ENCODE measurements at regions not wholly inside any gene's neighbourhood (a gene's known extent, or its start where the extent isn't known, plus 50 kb on each side); places are given as distances from the start of the nearest gene placed in this dataset.

DNA sequence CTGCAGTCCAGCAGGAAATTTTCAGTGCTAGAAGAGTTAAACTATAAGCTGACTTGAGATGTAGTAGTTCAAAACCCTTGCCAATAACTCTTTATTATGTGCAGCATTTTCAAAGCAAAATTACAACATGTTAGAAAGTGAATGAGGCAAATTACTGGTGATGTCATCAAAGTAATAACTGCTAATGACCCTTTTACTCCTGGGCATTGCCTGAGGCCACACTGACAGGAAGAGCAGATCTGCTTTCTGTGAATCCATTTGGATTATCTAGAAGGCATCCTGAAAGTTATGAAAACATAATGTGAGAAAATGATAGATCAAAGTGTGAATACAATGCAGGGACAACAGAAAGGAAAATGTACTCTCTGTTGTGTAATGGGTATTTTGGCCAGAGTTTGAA lies 139.6 kb upstream of the TRIB2 start:
- DNase-seq, result no peak

DNA sequence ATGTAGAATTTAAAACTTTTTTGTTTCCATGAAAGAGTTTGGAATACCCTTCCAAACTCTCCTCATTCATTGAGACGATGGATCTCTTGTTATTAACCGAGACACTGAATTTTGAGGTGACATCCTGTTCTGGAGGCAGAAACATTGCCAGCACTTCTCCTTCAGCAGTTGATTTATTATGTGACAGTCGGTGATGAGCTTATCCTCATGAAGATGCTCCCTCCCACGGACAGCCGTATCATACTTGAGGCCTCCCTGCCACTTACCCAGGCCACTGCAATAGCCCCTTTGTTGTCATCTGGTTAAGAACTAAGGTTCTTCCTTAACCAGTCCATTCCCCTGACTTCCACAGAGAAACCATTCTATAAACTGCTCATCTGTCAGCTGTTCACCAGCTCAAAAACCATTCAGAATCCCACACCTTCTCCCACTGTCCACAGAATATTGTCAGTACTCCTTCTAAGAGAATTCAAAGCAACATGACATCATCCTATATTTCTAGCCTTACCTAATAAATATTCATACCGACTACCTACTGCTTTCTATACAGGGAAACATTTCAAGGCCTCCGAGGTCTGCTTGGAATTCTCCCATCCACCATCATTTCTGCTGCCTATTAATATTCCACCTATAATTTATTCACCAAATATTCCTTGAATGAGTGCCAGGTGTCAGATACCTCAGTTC lies 139.0 kb upstream of the TRIB2 start:
- no peak for DNase-seq

DNA sequence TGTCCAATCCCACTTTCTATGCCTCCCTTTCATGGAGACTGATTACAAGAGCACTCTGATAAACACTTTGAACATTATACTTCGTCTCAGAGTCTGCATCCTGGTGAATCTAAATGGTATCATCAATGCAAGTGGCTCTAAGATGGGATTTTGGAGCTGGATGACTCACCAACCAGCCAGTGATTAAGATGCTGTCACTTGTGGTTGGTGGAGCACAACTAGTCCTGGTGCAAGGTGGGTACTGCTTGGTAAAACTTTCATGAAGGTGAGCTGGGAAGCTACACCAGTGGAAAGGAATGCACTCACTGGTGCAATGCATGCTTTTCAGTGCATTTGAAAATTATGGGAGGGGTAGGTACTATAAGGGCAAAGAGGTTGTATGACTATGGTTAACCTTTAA lies 137.7 kb upstream of the TRIB2 start:
- DNase-seq, result no peak

GRCh38 chr2:12584338-12584737 lies 132.4 kb upstream of the TRIB2 start:
- no peak for DNase-seq

DNA sequence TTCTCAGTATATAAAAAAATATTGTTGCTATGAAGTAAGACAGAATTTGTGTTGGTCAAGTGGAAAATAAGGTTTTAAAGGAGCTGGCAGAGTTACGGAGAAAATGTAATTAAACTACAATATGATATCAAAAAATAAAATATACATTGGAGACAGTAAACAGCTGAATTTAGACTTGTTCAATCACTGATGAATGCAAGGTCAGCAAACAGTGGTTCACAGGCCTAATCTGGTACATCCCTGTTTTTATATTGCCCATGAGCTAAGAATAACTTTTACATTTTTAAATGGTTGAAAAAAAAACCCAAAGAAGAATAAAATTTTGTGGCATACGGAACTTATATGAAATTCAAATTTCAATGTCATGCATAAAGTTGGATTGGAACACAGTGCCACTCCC lies 131.0 kb upstream of the TRIB2 start:
- DNase-seq, result no peak

- no peak for DNase-seq
Observed at GRCh38 chr2:12587228-12587627, 129.5 kb upstream of the TRIB2 start.

- no peak for DNase-seq
Observed at GRCh38 chr2:12587729-12588522, 128.8 kb upstream of the TRIB2 start.

DNA sequence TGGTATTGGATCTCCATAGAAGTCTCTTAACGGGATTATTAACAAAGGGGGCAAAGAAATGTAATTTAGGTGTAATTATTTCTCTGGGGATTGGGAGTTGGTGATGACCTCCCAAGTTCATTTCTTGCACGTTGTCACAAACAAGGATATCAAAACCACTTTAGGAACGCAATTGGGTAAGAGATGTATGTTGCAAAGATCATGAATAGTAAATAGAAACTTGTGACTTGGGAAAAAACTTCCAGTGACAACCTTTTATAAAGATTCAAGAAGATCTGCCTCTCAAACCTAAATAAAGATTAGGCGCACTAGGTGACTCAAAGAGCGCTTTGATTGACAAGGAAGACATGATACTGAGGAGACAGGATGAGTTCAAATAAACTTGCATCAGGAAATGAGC lies 127.8 kb upstream of the TRIB2 start:
- DNase-seq, result no peak

GRCh38 chr2:12589802-12590320 lies 126.9 kb upstream of the TRIB2 start:
- no peak for DNase-seq

DNA sequence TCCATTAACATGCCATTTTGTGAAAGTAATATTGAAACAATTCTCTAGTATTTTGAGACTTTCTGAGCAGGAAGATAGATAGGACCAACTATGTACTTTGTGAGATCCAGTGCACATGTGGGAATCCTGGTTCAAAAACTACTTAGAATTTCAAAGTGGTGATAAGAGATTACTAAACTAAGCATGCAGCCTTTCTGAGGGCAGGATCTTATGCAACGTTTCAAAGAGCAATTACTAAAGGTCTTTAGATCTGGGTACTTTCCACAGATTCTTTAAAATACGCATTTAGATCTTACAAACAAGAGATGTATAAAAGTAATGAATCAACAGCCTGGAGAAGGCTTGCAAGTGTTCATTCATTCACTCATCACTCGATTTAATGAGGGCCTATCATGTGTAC lies 124.4 kb upstream of the TRIB2 start:
- DNase-seq, result no peak

- no peak for DNase-seq
Observed at GRCh38 chr2:12594590-12594989, 122.1 kb upstream of the TRIB2 start.

DNA sequence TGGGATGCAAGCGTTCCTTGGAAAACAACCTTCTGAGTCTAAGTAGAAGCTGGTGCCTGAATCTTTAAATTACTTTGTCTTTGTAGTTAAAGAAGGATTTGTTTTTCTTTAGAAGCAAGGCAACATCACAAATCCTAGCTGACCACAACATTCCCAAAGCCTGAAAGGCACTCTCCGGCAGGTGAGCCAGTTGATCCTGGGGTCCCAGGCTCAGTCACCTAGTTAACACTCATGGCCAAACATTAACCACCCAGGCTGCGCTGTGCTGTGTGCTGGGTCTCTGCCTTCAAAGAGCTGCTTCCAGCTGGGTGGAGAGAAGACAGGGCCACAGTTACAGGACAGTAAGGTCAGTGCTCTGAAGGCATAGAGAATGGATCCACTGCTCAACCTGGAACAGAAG lies 120.0 kb upstream of the TRIB2 start:
- DNase-seq, result no peak

- no peak for DNase-seq
Observed at GRCh38 chr2:12597610-12598009, 119.1 kb upstream of the TRIB2 start.

GRCh38 chr2:12602661-12603060 lies 114.1 kb upstream of the TRIB2 start:
- no peak for DNase-seq

DNA sequence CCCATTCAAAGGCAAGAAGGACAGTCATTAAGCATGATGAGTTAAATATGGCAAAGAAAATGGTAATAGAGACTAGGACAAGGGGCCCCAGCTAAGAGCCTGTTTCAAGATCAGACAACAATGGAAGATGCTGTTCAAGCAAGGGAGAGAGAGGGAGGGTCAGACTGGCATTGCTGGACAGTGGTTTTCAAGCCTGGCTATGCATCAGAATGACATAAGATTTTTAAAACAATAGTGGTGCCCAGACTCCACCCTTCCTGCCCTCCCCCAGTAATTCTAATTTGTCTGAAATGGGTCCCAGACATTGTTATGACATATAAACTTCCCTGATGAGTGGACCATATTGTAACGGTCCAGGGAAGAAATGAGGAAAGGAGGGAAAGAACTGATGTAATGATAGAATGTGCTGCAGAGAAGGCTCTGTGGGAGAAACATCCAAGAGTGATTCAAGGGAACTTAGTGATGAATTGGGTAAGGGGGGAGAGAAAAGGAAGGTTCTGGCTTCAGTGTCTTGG lies 112.9 kb upstream of the TRIB2 start:
- no peak for DNase-seq

- DNase-seq, result no peak
Observed at GRCh38 chr2:12604341-12604740, 112.4 kb upstream of the TRIB2 start.

- DNase-seq, result no peak
Observed at GRCh38 chr2:12605366-12605765, 111.4 kb upstream of the TRIB2 start.

GRCh38 chr2:12605936-12606335 lies 110.8 kb upstream of the TRIB2 start:
- DNase-seq, result no peak

- no peak for DNase-seq
Observed at GRCh38 chr2:12606472-12607000, 110.2 kb upstream of the TRIB2 start.

- DNase-seq, result no peak
Observed at GRCh38 chr2:12607971-12608370, 108.8 kb upstream of the TRIB2 start.

DNA sequence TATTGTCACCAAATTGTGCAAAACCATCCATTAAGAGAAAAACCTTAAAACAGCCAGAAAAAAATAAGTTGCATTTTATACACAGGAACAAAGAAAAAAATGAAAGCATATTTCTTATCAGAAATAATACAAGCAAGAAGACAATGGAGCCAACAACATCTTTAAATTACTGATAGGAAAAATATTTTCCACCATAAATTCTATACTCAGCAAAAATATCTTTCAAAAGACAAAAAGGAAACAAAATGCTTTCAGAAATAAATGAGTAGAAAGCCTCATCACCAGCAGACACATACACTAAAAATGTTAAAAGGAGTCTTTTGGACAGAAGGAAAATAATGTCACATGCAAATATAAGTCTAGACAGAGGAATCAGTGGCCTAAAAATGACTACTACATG lies 106.4 kb upstream of the TRIB2 start:
- DNase-seq, result no peak

DNA sequence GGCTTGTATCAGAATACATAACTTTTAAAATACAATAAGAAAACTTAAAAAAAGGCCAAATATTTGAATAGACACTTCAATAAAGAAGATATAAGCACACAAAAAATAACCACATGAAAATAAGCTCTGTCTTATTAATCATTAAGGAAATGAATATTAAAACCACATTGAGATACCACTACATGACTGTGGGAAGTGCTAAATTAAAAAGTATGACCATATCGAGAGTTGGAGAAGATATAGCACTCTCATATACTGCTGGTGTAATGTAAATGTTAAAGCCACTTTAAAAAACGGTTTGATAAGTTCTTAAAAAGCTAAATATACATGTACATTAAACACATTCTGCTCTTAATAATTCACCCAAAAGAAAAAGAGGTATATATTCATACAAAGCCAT lies 104.6 kb upstream of the TRIB2 start:
- DNase-seq, result no peak

- DNase-seq, result no peak
Observed at GRCh38 chr2:12612671-12613070, 104.1 kb upstream of the TRIB2 start.

Measured in NCI-H748 treated with DMSO at 0.1 percent for 48 hours (cell line).